HT1080 (cell line): ENCODE measurements at regions not wholly inside any gene's neighbourhood (a gene's known extent, or its start where the extent isn't known, plus 50 kb on each side); places are given as distances from the start of the nearest gene placed in this dataset.
"Not testable (repeated sequence)": the region's sequence is repeated elsewhere in the genome, so short reads cannot be mapped to it uniquely, and the experiment has no call there.

ENCODE experiments used
- DNase-seq: peaks from one replicate; pipeline ENCODE4 v3.0.0-alpha.2; 2015; ENCODE audit warnings: low read depth

DNA sequence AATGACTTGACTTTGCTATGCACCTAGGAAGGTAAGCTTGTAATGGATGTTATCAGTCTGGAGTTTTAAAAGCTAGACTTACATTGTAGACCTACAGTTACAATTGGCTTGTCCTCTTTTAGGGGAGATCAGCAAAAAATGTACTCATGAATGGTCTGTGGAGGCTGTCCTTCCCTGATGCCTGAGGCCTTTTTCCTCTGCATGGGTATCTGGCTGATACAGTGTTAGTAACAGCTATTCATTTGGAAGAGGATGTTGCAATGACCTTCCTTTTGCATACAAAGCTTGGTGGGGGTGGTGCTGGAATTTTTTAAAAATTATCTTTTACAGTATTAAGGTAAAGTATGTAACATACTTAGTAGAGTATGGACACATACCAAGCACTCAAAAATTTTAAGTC, 525.5 kb downstream of the KIF2B start:
- no peak for DNase-seq

DNA sequence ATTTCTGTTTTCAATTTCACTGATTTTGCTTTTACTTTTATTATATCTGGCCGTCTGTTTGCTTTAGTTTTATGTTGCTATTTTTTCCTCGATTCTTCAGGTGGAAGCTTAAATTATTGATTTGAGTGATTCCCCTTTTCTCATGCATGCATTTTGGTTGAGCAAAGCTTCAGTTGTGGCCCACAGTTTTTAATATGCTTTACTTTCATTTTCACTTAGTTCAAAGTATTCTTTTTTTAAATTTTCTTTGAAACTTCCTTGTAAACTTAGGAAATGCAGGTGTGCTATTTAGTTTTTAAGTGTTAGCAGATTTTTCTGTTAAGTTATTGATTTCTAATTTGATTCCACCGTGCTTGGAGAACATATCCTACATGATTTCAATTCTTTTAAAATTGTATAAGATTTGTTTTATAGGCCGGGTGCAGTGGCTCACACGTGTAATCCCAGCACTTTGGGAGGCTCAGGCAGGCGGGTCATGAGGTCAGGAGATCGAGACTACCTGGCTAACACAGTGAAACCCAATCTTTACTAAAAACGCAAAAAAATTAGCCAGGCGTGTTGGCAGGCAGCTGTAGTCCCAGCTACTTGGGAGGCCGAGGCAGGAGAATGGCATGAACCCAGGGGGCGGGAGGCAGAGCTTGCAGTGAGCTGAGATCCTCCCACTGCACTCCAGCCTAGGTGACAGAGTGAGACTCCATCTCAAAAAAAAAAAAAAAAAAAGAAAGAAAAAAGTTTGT, 531.2 kb downstream of the KIF2B start:
- DNase-seq, result peak; percentile 40

DNA sequence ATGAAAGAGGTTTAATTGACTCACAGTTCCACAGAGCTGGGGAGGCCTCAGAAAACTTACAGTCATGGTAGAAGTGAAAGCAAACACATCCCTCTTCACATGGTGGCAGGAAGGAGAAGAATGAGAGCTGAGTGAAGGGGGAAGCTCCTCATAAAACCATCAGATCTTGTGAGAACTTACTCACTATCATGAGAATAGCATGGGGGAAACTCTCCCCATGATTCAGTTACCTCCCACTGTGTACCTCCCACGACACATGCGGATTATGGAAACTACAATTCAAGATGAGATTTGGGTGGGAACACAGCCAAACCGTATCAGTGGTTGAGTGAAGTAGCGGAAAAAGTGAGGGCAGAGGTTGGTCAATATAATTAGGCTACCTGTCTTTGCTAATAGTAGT, 538.3 kb downstream of the KIF2B start:
- peak; percentile 11 for DNase-seq

DNA sequence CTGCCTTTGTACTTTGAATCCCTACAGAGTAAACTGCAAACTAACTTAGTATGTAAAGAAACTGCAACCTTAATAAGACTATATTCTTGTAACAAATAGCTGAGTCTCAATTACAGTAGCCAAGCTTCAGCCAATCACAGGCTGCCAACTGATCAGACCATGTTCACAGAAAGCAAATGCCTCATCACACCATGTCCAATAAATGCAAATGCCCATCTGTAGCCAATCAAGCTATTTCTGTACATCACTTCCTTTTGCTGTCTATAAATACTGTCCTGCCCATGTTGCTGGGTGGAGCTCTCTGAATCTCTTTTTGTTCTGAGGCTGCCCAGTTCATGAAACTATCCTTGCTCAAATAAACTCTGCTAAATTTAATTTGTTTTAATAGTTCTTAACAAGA, 531.7 kb upstream of the TOM1L1 start:
- DNase-seq, result peak; percentile 37

DNA sequence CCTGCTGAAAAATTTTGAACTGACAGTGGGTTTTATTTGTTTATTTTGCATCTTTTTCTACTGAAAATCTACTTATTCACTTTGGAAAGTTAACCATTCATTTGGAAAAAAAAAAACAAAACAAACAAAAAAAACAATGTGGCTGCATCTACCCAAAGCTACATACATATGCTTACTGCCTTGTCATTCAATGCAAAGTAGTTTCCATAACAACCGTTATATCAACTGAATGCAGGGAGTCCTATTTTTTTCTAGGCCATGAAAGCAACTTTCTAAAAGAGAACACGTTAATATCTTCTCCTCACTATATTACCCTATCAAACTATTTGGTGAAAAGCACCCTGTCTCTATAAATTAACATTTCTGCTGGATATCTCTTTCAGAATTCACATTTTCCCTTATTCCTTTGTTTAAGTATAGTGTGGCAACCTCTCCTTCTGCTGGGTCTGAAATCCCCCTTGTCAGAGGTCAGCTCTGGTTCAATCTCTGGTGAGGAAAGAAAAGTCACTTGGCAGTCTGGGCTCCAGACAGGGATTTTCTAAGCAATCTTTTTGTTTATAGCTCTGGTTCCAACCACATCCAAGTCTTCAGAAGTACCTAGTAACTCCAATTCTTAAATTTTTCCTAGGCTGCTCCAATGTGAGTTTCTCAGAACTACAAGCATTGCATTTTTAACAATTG, 528.4 kb upstream of the TOM1L1 start:
- DNase-seq, result no peak

GRCh38 chr17:54373970-54374369, 526.7 kb upstream of the TOM1L1 start:
- no peak for DNase-seq

GRCh38 chr17:54376409-54376808, 524.2 kb upstream of the TOM1L1 start:
- not testable (repeated sequence) for DNase-seq

- no peak for DNase-seq
Observed at GRCh38 chr17:54381482-54381881, 519.2 kb upstream of the TOM1L1 start.

DNA sequence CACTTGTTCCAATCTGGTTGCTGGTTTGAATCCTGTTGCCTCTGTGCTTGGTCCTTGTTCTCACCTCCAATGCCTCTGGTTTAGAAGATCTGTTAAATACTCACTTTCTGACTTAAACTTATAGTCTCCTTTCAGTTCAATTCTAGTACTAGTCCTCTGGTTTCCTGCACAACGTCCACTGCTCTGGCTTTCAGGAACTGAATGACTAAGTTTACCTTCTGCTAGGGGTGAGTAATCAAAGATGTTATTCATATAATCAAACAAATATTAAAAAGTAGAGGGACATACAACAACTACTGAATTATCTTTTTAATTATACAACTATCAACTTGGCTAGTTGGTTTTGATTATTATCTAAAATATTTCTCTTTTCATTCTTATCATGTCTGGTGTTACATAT, 496.4 kb upstream of the TOM1L1 start:
- DNase-seq, result peak; percentile 8

- no peak for DNase-seq
Observed at GRCh38 chr17:54405826-54406225, 494.8 kb upstream of the TOM1L1 start.

DNA sequence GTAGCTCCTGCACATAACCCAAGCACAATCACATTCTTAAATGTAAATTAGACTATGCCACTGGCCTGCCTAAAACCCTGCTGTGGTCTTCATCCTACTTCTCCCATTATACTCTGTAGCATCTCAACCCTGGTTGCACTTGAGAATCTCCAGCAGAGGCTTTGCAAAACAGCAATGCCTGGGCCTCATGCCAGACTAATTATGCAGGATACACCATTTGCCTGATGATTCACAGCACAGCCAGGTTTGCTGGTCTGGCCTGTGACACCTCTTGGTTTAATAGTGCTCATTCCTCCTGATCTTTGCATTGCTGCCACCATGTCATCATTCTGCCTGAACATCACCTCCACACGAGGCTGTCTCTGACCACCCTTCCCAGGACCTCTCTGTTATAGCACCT, 491.9 kb upstream of the TOM1L1 start:
- DNase-seq, result peak; percentile 58

- DNase-seq, result no peak
Observed at GRCh38 chr17:54418467-54418866, 482.2 kb upstream of the TOM1L1 start.

- no peak for DNase-seq
Observed at GRCh38 chr17:54425671-54426070, 475.0 kb upstream of the TOM1L1 start.

GRCh38 chr17:54426296-54426886, 474.3 kb upstream of the TOM1L1 start:
- DNase-seq, result no peak

DNA sequence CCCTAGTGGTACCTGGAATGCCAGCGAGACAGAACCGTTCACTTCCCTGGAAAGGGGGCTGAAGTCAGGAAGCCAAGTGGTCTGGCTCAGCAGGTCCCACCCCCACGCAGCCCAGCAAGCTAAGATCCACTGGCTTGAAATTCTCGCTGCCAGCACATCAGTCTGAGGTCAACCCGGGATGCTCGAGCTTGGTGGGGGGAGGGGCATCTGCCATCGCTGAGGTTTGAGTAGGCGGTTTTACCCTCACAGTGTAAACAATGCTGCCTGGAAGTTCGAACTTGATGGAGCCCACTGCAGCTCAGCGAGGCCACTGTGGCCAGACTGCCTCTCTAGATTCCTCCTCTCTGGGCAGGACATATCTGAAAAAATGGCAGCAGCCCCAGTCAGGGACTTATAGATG, 464.7 kb upstream of the TOM1L1 start:
- no peak for DNase-seq

DNA sequence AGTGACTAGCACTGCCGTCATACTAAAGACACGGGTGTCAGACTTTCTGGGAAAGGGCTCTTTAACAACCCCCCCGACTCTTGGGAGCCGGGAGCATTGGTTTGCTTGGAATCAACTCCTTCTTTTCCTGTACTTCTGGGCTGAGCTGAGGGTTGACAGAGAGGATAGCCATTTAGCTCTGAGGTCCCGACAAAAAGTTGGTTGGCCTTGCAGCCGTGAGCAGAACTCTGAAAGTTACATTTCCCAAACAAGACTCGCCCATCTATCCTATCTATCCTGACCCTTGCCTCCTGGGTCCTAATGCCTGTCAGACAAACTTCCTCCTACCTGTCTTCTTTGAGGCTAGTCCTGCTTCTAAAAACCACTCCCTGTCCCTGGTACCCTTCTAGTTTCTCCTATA, 460.8 kb upstream of the TOM1L1 start:
- DNase-seq, result no peak

- DNase-seq, result no peak
Observed at GRCh38 chr17:54451051-54451450, 449.6 kb upstream of the TOM1L1 start.

GRCh38 chr17:54452666-54453348, 447.8 kb upstream of the TOM1L1 start:
- DNase-seq, result no peak

GRCh38 chr17:54455251-54455868, 445.3 kb upstream of the TOM1L1 start:
- DNase-seq, result no peak

GRCh38 chr17:54465443-54465842, 435.2 kb upstream of the TOM1L1 start:
- DNase-seq, result not testable (repeated sequence)

- no peak for DNase-seq
Observed at GRCh38 chr17:54466875-54467274, 433.8 kb upstream of the TOM1L1 start.

DNA sequence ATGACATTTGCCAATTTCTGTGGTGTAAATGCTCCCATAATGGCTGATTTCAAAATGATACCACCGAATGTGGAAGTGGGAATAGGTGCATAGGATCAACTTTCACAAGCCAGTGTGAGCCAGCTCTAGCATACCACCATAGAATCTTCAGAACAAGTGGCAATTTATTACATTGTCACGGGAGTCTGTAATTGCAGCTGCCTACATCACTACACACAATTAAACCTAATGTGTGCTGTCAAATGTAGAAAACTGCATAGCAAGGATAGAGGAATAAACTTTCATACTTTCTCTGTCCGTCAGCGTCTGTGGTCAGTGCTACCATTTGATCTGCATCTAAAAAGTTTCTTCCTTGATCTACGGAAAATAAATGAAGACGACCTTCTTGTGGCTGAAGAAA, 417.8 kb upstream of the TOM1L1 start:
- no peak for DNase-seq
